GM23338 (cell line): ENCODE measurements at regions not wholly inside any gene's neighbourhood (a gene's known extent, or its start where the extent isn't known, plus 50 kb on each side); places are given as distances from the start of the nearest gene placed in this dataset.

Experiments
- EZH2 ChIP-seq: fragments of 200-600 bp; sonication (generic); IDR thresholded peaks from one replicate; pipeline ENCODE4 v1.8.0; 2017; ENCODE audit warnings: antibody characterized with exemption, mild to moderate bottlenecking, low read depth; ENCODE audit not compliant: unreplicated experiment
- EZH2phosphoT487 ChIP-seq: fragments of 200-600 bp; sonication (generic); IDR thresholded peaks from one replicate; pipeline ENCODE4 v1.8.1; 2018; ENCODE audit warnings: antibody characterized with exemption; ENCODE audit not compliant: unreplicated experiment
- JUNB ChIP-seq: IDR thresholded peaks from one replicate; pipeline ENCODE4 v1.6.1; 2016; ENCODE audit warnings: antibody characterized with exemption; ENCODE audit not compliant: unreplicated experiment
- POLR2AphosphoS5 ChIP-seq: IDR thresholded peaks from 2 replicates; pipeline ENCODE4 v1.6.1; 2016; ENCODE audit warnings: antibody characterized with exemption, low read depth
- ZNF331 ChIP-seq: fragments of 250-450 bp; sonication (Bioruptor Pico); IDR thresholded peaks from 2 replicates; pipeline ENCODE4 v1.5.0; 2020; ENCODE audit warnings: low read depth, mild to moderate bottlenecking, moderate library complexity
- TF ChIP-seq, protein P1 (sequence below), 2 experiments: fragments of 200-600 bp in 1 of 2; sonication (generic) in 1 of 2; conservative IDR thresholded peaks; 2 replicates each; pipeline versions ENCODE4 v1.5.1 to v1.6.1; 2016 to 2017; ENCODE audit warnings: antibody characterized with exemption in 2 of 2, low read depth in 2 of 2, mild to moderate bottlenecking in 2 of 2, moderate library complexity in 1 of 2
- TF ChIP-seq, protein P2 (sequence below): fragments of 250-450 bp; sonication (Bioruptor Pico); IDR thresholded peaks from 2 replicates; pipeline ENCODE4 v1.5.0; 2020; ENCODE audit warnings: mild to moderate bottlenecking, moderate library complexity
- TF ChIP-seq, protein P3 (sequence below): IDR thresholded peaks from one replicate; pipeline ENCODE4 v1.6.1; 2018; ENCODE audit warnings: antibody characterized with exemption; ENCODE audit not compliant: unreplicated experiment

DNA sequence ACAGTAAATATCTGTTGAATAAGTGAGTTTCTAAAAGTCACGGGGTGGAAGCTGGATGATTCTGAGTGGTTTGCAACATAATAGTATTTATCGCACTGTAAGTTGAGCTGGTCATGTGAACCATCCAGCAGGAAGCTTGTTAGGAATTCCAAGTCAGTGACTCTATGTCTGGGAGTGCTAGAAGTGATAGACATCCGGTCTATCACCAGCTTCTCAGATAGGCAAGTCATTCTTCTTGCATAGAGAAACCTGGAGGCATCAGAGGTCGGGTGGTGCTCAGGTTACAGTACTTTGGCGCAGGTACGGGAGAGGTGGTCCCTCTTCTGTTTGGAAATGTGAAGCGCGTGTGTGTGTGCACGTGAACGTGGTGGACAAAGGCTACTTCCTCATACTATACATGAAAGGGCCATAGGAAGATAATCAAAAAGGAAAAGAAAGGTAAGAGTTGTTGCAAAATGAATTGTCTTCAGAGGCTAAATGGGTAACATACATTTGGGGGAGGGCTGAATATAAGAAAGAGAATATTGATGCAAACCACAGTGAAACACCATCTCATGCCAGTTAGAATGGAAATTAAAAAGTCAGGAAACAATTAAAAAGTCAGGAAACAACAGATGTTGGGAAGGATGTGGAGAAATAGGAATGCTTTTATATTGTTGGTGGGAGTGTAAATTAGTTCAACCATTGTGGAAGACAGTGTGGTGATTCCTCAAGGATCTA lies 299.3 kb upstream of the ZFP64 start:
- no peak for TF ChIP-seq EZH2
- TF ChIP-seq, protein P1, sequence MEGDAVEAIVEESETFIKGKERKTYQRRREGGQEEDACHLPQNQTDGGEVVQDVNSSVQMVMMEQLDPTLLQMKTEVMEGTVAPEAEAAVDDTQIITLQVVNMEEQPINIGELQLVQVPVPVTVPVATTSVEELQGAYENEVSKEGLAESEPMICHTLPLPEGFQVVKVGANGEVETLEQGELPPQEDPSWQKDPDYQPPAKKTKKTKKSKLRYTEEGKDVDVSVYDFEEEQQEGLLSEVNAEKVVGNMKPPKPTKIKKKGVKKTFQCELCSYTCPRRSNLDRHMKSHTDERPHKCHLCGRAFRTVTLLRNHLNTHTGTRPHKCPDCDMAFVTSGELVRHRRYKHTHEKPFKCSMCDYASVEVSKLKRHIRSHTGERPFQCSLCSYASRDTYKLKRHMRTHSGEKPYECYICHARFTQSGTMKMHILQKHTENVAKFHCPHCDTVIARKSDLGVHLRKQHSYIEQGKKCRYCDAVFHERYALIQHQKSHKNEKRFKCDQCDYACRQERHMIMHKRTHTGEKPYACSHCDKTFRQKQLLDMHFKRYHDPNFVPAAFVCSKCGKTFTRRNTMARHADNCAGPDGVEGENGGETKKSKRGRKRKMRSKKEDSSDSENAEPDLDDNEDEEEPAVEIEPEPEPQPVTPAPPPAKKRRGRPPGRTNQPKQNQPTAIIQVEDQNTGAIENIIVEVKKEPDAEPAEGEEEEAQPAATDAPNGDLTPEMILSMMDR (conservative IDR thresholded peaks at IDR 0.05; ENCODE audit: low read depth in 2 of 2), result no peak
- no peak for TF ChIP-seq JUNB
- TF ChIP-seq, protein P2, sequence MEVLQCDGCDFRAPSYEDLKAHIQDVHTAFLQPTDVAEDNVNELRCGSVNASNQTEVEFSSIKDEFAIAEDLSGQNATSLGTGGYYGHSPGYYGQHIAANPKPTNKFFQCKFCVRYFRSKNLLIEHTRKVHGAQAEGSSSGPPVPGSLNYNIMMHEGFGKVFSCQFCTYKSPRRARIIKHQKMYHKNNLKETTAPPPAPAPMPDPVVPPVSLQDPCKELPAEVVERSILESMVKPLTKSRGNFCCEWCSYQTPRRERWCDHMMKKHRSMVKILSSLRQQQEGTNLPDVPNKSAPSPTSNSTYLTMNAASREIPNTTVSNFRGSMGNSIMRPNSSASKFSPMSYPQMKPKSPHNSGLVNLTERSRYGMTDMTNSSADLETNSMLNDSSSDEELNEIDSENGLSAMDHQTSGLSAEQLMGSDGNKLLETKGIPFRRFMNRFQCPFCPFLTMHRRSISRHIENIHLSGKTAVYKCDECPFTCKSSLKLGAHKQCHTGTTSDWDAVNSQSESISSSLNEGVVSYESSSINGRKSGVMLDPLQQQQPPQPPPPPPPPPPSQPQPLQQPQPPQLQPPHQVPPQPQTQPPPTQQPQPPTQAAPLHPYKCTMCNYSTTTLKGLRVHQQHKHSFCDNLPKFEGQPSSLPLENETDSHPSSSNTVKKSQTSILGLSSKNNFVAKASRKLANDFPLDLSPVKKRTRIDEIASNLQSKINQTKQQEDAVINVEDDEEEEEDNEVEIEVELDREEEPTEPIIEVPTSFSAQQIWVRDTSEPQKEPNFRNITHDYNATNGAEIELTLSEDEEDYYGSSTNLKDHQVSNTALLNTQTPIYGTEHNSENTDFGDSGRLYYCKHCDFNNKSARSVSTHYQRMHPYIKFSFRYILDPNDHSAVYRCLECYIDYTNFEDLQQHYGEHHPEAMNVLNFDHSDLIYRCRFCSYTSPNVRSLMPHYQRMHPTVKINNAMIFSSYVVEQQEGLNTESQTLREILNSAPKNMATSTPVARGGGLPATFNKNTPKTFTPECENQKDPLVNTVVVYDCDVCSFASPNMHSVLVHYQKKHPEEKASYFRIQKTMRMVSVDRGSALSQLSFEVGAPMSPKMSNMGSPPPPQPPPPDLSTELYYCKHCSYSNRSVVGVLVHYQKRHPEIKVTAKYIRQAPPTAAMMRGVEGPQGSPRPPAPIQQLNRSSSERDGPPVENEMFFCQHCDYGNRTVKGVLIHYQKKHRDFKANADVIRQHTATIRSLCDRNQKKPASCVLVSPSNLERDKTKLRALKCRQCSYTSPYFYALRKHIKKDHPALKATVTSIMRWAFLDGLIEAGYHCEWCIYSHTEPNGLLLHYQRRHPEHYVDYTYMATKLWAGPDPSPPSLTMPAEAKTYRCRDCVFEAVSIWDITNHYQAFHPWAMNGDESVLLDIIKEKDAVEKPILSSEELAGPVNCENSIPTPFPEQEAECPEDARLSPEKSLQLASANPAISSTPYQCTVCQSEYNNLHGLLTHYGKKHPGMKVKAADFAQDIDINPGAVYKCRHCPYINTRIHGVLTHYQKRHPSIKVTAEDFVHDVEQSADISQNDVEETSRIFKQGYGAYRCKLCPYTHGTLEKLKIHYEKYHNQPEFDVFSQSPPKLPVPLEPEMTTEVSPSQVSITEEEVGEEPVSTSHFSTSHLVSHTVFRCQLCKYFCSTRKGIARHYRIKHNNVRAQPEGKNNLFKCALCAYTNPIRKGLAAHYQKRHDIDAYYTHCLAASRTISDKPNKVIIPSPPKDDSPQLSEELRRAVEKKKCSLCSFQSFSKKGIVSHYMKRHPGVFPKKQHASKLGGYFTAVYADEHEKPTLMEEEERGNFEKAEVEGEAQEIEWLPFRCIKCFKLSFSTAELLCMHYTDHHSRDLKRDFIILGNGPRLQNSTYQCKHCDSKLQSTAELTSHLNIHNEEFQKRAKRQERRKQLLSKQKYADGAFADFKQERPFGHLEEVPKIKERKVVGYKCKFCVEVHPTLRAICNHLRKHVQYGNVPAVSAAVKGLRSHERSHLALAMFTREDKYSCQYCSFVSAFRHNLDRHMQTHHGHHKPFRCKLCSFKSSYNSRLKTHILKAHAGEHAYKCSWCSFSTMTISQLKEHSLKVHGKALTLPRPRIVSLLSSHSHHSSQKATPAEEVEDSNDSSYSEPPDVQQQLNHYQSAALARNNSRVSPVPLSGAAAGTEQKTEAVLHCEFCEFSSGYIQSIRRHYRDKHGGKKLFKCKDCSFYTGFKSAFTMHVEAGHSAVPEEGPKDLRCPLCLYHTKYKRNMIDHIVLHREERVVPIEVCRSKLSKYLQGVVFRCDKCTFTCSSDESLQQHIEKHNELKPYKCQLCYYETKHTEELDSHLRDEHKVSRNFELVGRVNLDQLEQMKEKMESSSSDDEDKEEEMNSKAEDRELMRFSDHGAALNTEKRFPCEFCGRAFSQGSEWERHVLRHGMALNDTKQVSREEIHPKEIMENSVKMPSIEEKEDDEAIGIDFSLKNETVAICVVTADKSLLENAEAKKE (CRISPR knock-in tag), result no peak
- TF ChIP-seq, protein P3, sequence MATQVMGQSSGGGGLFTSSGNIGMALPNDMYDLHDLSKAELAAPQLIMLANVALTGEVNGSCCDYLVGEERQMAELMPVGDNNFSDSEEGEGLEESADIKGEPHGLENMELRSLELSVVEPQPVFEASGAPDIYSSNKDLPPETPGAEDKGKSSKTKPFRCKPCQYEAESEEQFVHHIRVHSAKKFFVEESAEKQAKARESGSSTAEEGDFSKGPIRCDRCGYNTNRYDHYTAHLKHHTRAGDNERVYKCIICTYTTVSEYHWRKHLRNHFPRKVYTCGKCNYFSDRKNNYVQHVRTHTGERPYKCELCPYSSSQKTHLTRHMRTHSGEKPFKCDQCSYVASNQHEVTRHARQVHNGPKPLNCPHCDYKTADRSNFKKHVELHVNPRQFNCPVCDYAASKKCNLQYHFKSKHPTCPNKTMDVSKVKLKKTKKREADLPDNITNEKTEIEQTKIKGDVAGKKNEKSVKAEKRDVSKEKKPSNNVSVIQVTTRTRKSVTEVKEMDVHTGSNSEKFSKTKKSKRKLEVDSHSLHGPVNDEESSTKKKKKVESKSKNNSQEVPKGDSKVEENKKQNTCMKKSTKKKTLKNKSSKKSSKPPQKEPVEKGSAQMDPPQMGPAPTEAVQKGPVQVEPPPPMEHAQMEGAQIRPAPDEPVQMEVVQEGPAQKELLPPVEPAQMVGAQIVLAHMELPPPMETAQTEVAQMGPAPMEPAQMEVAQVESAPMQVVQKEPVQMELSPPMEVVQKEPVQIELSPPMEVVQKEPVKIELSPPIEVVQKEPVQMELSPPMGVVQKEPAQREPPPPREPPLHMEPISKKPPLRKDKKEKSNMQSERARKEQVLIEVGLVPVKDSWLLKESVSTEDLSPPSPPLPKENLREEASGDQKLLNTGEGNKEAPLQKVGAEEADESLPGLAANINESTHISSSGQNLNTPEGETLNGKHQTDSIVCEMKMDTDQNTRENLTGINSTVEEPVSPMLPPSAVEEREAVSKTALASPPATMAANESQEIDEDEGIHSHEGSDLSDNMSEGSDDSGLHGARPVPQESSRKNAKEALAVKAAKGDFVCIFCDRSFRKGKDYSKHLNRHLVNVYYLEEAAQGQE, result no peak
- TF ChIP-seq EZH2phosphoT487, result no peak
- TF ChIP-seq POLR2AphosphoS5, result no peak
- no peak for TF ChIP-seq ZNF331 (CRISPR knock-in tag)
